Medulla oblongata (tissue), 1 donor: ENCODE measurements at regions not wholly inside any gene's neighbourhood (a gene's known extent, or its start where the extent isn't known, plus 50 kb on each side); places are given as distances from the start of the nearest gene placed in this dataset.

Source experiments
- DNase-seq: peaks from one replicate; pipeline ENCODE4 v3.0.0-alpha.2; 2015; ENCODE audit errors: extremely low spot score

DNA sequence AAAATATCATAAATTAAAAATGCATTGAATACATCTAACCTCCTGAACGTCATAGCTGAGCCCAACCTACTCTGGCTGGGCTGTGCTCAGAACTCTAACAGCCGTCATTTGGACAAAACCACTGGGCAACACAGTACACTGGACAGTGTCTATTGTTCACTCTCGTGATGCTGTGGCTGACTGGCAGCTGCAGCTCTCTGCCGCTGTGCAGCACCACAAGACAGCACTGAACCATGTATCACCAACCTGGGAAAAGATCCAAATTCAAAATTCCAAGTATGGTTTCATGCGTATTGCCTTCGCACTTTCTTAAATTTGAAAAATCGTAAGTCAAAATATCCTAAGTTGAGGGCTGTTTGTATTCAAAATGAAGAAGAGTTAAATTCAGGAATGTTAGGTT is 145.1 kb upstream of the CNTN4 start:
- peak; percentile 73 for DNase-seq

DNA sequence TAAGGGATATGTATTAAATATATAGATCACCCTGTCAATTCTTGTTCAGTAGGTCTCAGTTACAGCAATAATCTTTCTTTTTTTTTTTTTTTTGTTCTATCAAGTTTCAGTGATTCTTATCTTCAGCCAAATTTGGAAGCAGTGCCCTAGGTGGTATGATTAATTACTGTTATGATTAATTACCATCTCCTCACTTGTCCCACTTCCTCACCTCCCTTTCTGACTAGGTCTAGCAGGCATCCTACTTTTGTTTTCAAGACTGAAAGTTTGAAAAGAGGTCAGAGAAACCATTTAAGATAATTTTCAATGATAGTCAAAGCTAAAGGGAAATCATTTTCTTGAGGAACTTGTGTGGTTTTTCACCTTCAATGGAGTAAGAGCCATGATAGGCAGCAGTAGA is 144.0 kb upstream of the CNTN4 start:
- DNase-seq = no peak

DNA sequence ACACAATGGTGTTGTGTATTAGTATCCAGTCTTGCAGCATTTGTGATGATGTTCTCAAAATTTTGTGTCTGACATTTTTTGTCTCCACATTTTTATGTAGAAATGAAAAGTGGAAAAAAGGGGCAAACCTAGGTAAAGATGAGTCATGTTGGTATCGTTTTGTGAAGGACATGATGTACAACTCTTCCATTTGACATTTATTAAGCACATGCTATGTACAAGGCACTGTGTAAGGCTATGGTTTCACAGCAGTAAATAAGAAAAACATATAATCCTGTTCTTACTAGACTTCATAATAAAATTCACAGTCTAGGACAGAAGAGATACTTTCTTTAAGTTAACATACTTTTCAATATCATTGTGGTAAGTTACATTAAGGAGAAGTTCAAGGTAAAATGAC is 143.5 kb upstream of the CNTN4 start:
- DNase-seq = no peak

DNA sequence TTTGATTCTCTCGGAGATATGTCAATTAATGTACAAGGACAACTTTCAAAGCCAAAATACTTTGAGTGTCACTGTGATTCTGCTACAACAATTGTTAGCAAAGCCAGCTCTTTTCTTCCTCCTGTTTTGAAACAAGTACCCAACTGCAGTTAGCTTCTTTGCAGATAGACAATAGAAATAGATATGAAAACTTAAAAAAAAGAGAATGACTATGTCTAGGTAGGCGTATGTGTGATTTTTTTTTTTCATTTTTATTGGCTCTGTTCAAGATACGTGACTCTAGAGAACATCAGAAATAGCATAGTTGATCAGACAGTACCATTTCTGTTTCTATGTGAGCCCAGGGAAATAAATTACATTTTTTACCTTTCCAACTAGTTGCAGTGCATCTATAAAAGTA is 142.9 kb upstream of the CNTN4 start:
- no peak for DNase-seq

DNA sequence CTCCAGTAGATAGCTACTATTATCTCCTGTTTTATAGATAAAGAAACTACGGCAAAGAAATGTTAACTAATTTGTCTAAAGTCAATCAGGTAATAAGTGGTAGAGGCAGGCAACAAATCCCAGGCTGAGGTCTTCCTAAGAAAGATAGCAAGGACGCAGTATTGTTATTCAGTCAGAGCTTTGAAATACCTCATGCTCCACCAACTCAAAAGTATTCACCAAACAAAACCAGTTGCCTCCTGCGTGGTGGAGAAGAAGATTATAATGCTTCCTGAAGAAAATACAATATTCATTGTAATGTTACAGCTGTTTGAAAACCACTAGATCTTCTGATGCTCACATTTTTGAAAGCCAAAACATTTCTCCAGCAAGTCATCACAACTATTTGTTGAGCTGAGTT is 138.2 kb upstream of the CNTN4 start:
- no peak for DNase-seq

DNA sequence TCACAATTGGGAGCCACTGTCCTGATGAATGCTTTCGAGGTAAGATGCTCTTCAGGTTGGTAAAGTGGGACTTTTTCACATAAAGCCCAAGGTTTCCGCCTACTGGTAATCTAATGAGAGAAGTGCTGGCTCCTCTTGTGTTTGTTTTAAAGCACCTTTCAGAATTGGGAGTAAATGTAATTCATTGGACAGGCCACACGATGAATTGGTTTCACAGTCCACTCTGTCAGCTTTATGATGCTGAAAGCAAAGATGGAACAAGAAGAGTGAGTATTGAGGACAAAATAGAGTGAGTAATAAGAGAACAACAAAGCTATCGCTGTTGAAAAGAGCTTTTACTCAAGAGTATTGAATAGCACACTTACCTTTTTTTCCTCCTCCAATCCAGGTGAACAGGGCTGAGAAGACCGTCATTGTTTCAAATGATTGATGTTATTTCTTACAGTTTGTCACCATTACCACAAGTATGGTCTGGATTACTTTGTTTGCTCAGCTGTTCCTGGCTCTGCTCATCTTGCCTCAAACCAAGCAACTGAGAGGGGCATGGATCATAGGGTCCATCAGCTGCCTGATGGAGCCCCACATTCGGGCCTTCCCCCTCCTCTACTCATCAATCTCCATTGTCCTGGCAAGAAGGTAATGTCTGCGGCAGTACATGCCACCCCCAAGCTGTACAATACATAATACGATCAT is 136.1 kb upstream of the CNTN4 start:
- DNase-seq = no peak

DNA sequence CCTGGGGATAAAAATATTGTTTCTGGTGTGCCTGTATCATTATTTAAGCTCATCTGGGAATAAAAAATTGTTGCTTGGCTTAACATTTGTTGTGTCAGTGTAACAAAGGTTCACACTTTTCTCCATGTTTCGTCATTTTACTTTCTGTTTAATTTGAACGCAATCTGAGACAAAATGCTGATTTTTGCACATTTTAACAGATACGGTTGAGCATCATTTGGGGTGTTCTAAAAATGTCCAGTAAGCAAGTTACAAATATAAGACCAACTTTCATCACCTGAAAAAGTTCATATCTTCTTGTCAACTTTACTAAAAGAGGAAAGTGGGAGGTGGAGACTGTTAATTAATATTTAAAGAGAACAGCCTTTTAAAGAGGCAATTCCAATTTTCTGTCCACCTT is 134.8 kb upstream of the CNTN4 start:
- no peak for DNase-seq

DNA sequence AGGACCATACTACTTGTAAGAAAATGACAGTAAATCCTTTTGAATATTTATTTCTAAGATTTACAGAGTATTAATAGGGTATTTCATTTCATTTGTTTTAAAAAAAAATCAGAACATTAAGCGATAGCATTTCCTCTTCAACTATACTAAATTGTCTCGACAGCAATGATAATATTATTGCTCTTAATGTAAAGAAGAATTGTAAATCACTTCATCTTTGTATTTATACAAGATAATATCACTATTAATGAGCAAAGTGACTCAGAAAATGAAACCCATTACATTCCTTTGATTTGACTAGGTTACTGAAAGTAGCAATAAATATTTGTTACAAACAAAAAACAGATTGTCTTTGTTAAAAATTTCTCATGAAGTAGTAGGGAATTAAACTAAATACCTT is 131.1 kb upstream of the CNTN4 start:
- no peak for DNase-seq

DNA sequence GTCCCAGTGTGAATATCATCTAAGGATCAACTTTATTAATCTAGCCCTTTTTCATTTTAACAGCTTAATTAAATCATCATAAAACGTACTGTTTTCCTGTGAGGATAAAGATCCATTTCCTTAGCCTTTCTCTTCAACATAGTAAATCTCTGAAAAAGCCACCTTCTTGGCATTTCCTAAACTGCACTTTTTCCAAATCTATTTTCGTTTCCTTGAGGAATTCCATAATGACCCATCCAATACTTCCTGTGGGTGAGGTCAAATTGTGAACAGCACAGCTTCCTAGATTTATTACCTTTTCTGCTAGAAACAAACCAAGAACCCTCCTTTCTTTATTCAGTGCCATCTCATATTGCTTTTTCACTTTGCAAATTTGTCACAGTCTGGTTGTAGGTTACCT is 129.4 kb upstream of the CNTN4 start:
- DNase-seq = no peak

DNA sequence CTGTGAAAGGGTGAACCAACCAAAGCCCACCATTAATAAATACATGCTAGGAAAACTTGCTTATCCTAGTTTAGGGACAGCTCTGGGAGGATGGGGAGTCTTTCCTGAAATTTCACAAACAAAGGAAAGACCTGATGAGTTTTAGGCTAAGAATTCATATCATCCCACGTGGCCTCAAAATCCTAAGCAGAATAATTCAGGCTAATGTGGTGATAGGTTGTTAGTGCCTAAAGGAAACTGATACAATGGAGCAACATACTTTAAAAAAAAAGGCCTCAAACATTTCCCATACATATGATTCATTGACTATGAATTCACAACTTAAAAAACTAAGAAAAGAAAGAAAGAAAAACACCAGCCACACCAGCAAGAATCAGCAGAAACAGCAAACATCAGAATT is 126.9 kb upstream of the CNTN4 start:
- no peak for DNase-seq

DNA sequence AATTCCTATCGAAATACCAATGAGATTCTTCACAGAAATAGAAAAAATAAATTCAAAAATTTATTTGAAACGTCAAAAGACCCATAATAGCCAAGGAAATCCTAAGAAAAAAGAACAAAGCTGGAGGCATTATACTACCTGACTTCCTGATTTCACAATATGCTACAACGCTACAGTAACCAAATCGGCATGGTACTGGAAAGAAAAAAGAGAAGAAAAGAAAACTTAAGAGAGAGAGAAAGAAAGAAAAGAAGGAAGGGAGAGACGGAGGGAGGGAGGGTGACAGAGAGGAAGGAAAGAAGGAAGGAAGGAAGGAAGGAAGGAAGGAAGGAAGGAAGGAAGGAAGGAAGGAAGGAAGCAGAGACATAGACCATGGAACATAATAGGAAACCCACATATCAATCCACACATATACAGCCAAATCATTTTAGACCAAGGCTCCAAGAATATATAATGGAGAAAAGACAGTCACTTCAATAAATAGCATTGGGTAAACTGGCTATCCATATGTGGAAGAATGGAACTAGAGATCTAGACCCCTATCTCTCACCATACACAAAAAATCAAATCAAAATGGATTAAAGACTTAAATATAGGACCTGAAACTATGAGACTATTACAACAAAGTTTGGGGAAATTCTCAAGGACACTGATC is 118.6 kb upstream of the CNTN4 start:
- no peak for DNase-seq

DNA sequence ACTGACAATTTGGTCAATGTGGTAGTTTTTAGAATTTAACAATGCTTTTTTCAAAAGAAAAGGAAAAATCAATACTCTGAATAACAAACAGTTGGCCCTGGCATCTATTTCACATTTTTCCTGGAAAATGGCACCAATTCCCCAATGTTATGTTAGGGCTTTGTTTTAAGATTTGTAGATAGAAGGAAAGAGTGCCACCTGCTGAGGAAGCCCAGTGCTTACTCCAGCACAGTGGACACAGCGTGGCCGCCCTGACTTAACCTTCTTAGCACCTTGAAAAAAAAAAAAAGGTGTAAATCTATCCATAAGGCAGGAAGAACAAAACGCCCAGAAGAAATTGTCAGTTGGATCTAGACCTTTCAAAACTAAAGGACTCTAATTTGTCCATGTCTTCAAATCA is 110.7 kb upstream of the CNTN4 start:
- peak; percentile 37 for DNase-seq

DNA sequence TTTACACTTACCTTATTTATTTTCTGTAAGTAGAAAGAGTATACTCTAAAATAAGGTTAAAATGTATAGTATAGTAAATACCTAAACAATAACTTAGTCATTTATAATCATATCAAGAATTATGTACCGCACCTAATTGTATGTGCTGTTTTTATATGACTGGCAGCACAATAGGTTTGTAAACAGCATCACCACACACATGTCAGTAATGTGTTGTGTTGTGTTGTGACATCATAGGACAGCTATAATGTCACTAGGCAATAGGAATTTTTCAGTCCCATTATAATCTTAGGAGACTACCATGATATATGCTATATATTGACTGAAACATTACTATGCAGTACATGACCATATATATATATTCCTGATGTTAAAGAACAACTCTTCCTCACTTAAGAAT is 99.9 kb upstream of the CNTN4 start:
- no peak for DNase-seq

DNA sequence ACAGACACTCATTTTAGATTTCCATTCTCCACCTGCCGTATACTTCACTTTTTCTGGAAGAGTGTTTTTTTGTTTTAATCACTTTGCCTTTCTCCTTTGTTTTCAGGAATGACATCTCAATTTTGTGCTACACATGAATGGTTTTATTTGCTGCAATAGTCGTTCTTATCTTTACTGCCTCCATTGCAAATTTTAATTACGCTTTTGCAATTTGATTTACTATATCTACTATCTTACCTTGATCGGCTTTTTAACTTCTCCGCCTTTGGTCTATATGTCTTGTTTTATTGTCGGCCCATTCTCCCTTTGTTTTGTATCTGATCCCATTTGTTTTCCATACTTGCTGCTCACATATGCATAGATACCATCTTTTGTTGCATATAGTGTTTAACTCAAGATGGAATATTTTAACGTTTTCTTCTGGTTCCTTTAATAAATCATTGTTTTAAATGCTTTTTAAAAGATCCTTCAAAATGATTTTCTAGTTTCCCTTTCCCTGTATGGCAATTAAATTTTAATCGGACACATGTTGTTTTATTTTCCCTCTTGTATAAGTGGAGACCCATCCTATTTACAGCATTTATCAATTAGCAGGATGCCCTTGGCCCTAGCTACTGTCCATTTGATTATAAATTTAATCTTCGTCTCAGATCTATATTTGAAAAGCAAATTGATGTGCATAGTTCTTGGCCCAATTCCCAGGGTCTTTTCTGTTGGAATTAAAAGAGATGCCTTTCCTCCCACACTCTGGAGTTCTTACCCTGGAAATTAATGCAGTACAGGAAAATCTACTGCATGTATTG is 97.2 kb upstream of the CNTN4 start:
- no peak for DNase-seq

DNA sequence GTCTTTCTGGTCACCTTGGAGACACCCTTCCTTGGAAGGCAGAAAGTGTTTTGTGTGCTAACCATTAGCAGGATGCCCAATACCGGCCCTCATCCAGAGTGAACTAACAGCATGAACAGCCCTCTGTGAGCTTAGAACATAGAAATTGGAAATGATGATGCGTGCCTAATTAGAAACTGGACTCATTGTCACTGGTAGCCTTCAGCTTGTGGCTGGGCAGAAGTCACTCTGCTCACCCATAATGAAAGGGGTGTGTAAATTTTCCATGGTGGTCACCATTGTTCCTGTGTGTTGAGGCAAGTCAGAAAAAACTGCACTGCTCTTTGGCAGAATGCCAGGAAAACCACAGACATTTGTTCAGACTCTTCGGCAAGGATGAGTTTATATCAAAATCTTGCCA is 74.7 kb upstream of the CNTN4 start:
- DNase-seq = no peak

DNA sequence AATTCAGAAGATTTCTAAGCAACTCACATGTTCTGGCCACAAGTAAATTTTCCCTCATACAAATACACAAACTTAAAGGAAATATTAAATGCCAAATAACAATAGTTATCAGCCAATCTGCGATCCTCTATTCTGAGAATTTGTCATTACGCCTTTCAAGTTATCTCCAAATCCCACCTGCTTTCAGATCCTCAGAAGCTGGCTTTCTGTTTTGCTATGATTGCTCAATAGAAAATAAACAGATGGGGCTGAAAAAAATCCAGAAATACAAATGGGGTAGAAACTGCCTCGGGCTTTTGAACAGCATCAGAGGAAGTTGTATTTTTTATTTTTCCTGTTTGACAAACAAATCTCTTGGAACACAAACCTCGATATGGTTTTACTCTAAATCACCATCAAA is 74.0 kb upstream of the CNTN4 start:
- no peak for DNase-seq

DNA sequence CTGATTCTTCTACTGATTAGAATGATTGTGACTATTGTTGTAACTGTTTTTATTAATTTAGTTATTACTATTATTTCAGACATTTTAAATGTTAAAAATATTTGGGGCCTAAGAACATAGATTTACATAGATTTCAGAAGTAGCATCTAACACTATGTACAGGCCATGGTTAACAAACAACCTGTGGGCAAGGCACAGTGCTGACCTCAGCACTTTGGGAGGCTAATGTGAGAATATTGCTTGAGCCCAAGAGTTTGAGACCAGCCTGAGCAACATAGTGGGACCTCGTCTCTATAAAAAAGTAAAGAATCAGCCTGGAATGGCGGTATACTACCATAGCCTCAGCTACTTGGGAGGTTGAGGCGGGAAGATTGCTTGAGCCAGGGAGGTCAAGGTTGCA is 69.1 kb upstream of the CNTN4 start:
- DNase-seq = no peak

DNA sequence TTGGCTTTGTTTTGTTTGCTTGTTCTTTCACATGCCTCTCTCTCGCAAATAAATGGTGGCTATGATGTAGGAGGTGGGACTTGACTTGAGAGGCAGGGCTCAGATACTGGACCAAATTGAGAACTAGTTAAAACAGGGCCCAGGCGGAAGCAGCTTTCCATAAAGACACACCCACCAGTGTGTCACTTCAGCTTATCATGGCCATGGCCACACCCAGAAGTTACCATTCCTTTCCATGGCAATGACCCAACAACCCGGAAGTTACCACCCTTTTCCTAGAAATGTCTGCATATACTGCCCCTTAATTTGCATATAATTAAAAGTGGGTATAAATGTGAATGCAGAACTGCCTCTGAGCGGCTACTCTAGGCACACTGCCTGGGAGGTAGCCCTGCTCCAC is 62.6 kb upstream of the CNTN4 start:
- no peak for DNase-seq

DNA sequence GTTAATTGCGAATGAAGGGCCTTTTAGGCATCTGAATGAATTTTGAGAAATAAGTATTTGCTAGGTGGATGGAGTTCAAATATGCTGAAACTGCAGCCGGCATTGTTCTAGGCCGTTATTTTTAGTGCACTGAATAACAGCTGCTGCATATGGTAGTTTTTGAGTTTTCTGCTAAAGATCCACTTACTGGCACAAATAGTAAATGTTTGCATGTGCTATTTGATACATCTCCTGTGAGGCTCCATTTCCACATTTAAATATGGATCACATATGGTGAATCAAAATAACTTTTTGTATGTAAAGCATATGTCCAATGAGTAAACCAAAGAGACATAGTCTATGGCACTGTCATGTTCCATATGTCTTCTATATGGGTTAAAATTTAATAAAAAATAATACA is 56.7 kb upstream of the CNTN4 start:
- DNase-seq = no peak
